NB4 (cell line): ENCODE measurements at regions not wholly inside any gene's neighbourhood (a gene's known extent, or its start where the extent isn't known, plus 50 kb on each side); places are given as distances from the start of the nearest gene placed in this dataset.

Experiments
- DNase-seq: peaks from one replicate; pipeline ENCODE4 v3.0.0; 2010; ENCODE audit warnings: low read depth
- H3K4me3 ChIP-seq: one replicate; pipeline ENCODE4 v1.5.1; 2011; ENCODE audit warnings: mild to moderate bottlenecking, low read depth, low read length, moderate library complexity
- MYC ChIP-seq: IDR thresholded peaks from 2 replicates; pipeline ENCODE4 v1.6.1; 2011; ENCODE audit warnings: low read depth, low read length
- POLR2A ChIP-seq: IDR thresholded peaks from 2 replicates; pipeline ENCODE4 v1.6.1; 2011; ENCODE audit warnings: mild to moderate bottlenecking; ENCODE audit not compliant: insufficient read length; ENCODE audit errors: extremely low read depth
- TF ChIP-seq, protein P1 (sequence below): IDR thresholded peaks from 2 replicates; pipeline ENCODE4 v1.6.1; 2011; ENCODE audit warnings: low read depth, low read length
- TF ChIP-seq, protein P2 (sequence below): IDR thresholded peaks from one replicate; pipeline ENCODE4 v1.5.1; 2012; ENCODE audit warnings: low read depth, low read length

DNA sequence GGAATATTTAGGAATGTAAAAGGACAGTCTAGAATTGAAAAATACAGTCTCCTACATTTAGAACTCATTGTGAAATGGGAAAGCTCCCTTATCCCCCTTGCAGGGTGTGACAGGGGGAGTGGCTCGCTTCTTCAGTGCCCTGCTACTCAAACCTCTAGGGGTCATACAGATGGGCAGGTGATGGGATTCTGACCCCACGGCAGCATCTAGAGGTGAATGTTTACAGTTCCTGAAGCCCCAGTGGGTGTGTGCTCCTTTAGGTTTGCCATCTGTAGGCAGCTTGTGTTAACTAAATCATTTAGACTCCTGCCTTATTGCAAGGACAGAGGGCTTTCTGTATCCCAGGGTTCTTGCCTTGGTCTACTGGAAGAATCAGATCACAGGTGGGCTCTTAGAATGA lies 271.0 kb upstream of the MPDZ start:
- TF ChIP-seq, protein P1, sequence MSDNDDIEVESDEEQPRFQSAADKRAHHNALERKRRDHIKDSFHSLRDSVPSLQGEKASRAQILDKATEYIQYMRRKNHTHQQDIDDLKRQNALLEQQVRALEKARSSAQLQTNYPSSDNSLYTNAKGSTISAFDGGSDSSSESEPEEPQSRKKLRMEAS, result no peak
- TF ChIP-seq, protein P2, sequence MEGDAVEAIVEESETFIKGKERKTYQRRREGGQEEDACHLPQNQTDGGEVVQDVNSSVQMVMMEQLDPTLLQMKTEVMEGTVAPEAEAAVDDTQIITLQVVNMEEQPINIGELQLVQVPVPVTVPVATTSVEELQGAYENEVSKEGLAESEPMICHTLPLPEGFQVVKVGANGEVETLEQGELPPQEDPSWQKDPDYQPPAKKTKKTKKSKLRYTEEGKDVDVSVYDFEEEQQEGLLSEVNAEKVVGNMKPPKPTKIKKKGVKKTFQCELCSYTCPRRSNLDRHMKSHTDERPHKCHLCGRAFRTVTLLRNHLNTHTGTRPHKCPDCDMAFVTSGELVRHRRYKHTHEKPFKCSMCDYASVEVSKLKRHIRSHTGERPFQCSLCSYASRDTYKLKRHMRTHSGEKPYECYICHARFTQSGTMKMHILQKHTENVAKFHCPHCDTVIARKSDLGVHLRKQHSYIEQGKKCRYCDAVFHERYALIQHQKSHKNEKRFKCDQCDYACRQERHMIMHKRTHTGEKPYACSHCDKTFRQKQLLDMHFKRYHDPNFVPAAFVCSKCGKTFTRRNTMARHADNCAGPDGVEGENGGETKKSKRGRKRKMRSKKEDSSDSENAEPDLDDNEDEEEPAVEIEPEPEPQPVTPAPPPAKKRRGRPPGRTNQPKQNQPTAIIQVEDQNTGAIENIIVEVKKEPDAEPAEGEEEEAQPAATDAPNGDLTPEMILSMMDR, result no peak
- no peak for TF ChIP-seq MYC
- TF ChIP-seq POLR2A, result no peak
- no peak overlapping the region for H3K4me3 ChIP-seq

GRCh38 chr9:13548535-13548934 lies 269.0 kb upstream of the MPDZ start:
- TF ChIP-seq, protein P2, result no peak
- TF ChIP-seq POLR2A, result no peak
- TF ChIP-seq MYC, result no peak
- TF ChIP-seq, protein P1, result no peak

More for the DNA sequence above, 271.0 kb upstream of the MPDZ start:
- no peak for DNase-seq

GRCh38 chr9:13535141-13535540 lies 255.6 kb upstream of the MPDZ start:
- TF ChIP-seq, protein P2, result no peak
- TF ChIP-seq, protein P1, result no peak
- TF ChIP-seq MYC (no peak), POLR2A (no peak)
- DNase-seq, result no peak
- no peak overlapping the region for H3K4me3 ChIP-seq

More at GRCh38 chr9:13548535-13548934, 269.0 kb upstream of the MPDZ start:
- no peak for DNase-seq
- no peak overlapping the region for H3K4me3 ChIP-seq

DNA sequence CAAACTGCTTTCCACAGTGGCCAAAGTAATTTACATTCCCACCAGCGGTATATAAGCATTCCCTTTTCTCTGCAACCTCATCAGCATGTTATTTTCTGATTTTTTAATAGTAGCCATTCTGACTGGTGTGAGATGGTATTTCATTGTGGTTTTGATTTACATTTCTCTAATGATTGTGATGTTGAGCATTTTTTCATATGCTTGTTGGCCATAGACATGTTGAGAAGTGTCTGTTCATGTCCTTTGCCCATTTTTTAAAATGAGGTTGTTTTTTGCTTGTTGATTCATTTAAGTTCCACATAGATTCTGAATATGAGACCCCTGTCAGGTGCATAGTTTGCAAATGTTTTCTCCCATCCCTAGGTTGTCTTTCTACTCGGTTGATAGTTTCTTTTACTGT lies 254.5 kb upstream of the MPDZ start:
- TF ChIP-seq POLR2A (no peak), MYC (no peak)
- TF ChIP-seq, protein P1, result no peak
- TF ChIP-seq, protein P2, result no peak
- DNase-seq, result no peak
- no peak overlapping the region for H3K4me3 ChIP-seq

GRCh38 chr9:13532407-13532806 lies 252.9 kb upstream of the MPDZ start:
- H3K4me3 ChIP-seq, result no peak overlapping the region
- DNase-seq, result no peak
- TF ChIP-seq, protein P1, result no peak
- TF ChIP-seq MYC (no peak), POLR2A (no peak)
- TF ChIP-seq, protein P2, result no peak
